HG03095 (cell line): ENCODE measurements at regions not wholly inside any gene's neighbourhood (a gene's known extent, or its start where the extent isn't known, plus 50 kb on each side); places are given as distances from the start of the nearest gene placed in this dataset.
"Not testable (repeated sequence)": the region's sequence is repeated elsewhere in the genome, so short reads cannot be mapped to it uniquely, and the experiment has no call there.

Experiments
- ATAC-seq: cut with Tn5 transposase; IDR thresholded peaks from one replicate; pipeline ENCODE4 v1.9.1; 2021; ENCODE audit warnings: moderate library complexity; ENCODE audit not compliant: unreplicated experiment

DNA sequence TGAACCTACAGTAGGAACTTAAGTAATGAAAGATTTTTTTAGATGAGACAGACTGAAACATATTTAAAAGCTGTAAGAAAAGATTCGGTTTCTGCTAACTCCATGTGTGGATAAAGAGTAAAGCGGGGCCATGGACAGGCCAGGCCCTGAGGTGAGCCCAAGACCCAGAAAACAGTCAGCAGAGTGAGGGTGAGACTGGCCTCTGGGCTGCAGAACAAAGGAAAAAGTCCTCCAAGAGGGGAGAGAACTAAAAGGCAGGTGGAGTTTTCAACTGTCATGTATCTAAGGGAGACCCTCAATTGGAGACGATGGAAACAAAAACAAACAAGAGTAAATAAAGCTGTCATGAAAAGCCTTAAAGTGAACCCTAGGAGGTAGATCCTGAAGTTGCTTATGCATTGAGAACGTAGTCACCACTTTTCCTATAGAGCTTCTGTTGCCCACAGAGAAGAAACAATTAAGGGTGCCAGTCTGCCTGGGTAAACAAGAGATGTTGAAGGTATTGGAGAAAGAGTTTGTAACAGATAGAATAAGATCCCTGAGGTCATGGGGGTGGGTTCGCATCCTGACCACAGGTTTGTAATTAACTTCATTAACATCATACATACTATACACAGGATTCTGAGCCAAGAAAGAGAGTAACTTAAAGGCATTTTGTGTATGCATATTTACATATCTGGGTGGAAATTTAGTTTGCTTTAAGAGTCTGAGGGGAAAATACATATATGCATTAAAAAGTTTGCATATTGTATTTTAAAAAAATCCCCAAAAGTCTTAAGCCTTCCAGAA lies 268.7 kb upstream of the PDE3A start:
- ATAC-seq: no peak

DNA sequence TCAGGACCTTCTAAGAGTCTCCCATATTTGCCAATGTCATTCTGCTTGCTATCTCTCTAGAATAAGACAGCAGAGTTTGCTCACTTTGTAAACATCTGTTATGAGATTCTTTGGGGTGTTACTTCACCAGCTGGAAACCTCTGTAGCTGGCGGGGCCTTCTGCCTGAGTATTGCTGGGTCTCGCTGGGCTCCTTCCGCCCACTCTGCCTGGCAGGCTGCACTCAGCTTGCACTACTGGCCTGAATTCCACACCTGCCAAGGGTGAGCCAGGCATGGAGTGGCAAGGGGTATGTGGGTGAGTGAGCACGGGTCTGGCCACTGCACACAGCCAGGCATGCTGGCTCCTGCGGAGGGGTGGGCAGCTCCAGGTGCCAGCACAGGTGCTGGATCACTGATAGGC lies 267.3 kb upstream of the PDE3A start:
- no peak for ATAC-seq

DNA sequence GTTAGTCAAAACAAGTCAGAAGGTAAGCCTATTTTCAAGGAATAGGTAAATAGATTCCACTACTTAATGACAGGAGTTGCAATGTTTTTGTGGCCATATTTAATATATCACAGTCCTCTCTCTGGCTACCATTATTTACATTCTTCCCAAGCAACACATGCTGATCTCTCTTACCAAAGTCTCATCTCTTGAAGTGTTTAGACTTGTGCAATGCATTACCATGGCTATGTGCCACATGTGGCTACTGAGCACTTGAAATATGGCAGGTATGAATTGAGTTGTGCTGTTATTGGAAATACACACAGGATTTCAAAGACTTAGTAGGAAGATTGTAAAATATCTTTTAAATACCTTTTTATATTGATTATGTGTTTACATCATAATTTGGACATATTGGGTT lies 262.4 kb upstream of the PDE3A start:
- ATAC-seq: no peak

DNA sequence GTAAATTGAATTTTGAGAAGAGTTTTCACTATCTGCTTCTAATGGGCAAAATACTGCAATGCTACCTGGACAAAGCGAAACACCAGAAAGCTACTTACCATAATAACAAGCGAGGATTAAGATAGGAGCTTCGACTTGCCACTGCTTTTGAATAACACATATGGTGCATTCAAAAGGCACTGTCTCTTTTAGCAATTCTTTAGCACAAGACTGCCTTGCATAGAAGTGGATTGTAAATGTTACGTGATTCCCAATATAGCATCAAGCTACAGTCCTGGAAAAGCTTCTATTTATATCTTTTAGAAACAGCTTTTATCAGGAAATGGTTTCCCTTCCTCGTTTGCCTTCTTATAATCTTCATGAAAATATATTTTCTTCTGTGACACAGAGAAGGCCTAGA lies 258.7 kb upstream of the PDE3A start:
- no peak for ATAC-seq

DNA sequence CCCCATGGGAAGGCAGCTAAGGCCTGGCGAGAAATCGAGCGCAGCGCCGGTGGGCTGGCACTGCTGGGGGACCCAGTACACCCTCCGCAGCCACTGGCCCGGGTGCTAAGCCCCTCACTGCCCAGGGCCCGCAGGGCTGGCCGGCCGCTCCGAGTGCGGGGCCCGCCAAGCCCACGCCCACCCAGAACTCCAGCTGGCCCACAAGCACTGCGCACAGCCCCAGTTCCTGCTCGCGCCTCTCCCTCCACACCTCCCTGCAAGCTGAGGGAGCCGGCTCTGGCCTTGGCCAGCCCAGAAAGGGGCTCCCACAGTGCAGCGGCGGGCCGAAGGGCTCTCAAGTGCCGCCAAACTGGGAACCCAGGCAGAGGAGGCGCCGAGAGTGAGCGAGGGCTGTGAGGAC lies 253.0 kb upstream of the PDE3A start:
- not testable (repeated sequence) for ATAC-seq

DNA sequence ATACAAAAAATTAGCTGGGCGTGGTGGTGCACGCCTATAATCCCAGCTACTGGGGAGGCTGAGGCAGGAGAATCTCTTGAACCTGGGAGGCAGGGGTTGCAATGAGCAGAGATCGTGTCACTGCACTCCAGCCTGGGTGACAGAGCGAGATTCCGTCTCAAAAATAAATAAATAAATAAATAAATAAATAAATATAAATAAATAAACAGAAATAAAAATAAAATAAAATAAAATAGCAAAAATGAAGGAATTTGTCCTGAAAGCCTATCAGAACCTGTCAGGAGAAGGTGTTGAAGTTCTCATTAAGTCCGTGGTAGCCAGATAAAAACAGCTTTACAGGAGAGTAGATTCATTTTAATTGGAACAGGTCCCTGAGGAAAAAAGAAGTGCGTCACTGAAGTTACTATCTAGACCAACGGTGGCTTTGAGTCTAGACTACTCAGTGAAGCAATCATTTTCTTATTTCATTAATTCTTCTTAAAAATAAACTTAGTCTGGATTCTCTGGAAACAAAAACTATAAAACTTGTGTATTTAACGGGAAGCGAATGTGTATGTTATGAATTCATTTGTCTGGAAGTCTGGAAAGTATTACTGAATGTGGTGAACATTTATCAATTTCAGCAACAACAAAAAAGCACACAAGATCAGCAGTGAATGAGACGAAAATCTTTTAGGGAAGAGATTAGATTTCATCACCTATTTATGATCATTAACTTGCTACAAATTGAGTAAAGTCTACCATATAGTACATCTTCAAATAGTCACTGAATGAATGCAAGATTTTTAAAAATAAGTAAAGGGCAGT lies 248.5 kb upstream of the PDE3A start:
- no peak for ATAC-seq

DNA sequence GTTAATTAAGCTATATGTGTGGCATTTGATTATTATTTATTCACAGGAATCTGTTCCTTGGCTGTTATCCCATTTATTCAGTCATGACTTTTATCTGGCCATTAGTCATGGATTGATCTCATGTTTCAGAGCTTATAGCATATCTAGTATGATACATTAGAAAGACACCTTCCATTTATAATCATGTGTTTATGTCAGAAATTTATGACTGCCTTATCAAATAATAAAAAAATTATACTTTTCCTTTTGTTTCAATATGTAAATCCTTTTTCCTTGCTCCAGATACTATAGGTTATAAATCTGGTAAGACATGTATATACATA lies 248.0 kb upstream of the PDE3A start:
- ATAC-seq: no peak

DNA sequence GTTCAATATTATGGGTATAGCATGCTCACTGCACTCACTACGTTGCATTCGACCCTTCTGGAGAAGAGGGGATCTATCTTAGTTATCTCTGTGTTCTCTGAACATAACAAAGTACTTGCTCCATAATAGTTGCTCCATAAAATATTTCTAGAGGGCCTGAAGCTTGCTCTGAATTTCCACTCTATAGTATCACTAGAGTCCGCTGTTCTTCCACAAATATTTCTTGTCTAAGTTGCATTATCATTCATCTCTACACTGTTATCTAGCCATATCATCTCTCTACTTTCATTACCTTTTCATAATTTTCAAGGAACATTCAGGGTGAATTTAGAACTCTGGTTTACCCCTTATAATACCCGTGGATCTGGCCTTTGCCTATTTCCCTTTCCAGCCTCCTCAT lies 246.1 kb upstream of the PDE3A start:
- no peak for ATAC-seq

DNA sequence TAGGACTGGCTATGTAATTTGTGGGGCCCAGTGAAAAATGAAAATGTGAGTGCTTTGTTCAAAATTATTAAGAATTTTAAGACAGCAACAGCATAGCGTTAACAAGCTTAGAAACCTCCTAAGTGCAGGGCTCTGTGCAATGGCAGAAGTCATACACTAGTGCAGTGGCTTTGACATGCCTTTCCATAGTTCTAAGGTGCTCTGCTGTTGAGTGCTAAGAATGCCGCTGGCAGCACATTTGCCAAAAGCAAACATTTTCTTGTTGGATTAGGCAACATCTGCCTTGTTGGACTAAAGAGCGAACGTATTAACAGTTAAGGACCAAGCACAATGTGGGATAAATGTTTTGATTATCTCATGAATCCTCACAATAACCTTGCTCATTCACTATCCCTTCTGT lies 244.9 kb upstream of the PDE3A start:
- no peak for ATAC-seq

DNA sequence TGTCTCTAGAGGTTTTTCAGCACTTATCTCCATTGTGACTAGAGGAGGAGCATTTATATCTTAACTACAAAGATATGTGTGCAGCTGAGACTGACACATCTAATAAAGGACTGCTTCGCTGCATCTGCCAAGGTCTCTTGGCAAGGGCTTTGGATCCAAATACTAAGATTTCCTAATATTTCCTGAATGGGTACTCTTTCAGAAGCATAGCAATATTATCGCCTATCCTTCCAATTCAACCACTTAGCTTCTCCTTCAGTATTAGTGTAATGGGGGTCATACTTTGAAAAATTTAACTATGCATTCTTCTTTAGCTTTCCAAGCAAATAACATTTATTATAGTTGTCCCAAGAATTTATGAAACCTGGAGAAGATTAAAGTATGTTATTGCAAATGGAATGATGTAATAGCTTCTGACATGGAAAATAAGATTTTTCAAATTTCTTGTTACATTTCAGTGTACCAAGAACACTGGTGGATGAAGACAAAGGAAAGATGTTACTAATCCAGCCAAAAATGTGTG lies 243.0 kb upstream of the PDE3A start:
- no peak for ATAC-seq

DNA sequence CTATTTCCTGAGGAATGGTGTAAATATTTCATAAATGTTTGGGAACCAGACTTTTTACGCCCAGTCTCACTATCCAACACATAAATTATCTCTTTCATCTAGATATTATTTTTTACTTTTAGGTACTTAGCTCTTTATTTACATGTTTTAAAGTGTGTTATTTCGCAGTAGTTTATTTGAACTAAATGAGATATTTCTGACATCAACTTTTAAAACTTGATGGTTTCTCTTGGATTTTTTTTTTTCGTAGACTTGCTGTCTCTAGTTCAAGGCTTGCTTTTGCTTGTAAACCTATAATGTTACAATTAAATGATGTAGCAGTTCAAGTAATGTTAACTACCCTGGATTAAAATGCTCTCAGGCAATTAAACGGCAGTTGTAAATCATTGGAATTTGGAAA lies 241.7 kb upstream of the PDE3A start:
- no peak for ATAC-seq

DNA sequence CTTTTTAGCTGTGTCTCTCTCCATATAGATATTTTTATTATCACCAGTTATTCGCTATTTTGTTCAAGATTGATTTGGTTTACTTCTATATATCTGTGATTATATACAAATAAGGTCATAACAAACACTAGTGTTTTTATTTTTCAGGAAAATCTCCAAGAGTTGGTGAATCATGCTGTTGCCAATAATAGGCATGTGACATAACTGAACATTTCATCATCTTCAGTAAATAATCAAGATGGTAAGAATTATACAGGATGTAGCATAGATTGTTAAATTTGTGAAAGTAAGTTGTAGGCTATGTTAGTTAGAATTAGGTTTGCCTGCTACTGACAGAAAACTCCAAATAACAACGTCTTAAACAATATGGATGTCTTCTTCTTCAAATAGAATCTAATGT lies 240.9 kb upstream of the PDE3A start:
- no peak for ATAC-seq

DNA sequence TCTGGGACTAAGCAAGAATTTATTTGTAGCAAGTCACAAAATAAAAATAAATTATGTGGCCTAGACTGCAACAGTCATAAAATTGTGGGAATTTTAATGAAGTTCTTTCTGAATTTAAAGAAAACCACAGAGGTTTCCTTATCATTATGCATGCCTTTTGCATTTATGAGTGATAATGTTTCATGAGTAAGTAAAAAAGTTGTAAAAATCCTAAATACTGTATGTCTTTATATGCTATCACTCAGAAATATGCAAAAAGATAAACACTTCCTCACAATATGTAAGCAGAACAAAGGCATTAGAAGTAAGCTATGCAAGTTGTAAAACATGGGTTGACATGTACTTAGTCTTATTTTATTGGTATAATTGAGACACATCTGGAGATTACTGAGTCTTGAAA lies 239.4 kb upstream of the PDE3A start:
- no peak for ATAC-seq

DNA sequence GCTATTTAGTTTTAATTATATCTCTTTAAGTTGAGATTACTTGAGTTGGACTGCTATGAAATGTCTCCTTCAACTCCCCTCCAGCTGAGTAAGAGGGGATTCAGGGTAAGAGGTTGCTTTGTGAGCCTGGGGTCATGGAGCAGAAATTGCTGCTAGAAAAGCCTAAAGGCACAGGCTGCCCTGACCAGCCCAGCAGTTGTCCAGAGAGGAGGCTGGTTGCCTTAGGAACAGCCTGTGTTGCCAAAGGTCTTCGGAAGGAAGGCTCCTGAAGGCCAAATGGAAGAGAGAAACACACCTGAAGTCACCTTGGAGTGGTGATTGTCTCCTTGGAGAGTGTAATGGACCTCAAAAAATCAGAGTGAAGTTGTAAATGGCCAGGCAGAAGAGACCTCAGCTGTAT lies 235.5 kb upstream of the PDE3A start:
- ATAC-seq: no peak

DNA sequence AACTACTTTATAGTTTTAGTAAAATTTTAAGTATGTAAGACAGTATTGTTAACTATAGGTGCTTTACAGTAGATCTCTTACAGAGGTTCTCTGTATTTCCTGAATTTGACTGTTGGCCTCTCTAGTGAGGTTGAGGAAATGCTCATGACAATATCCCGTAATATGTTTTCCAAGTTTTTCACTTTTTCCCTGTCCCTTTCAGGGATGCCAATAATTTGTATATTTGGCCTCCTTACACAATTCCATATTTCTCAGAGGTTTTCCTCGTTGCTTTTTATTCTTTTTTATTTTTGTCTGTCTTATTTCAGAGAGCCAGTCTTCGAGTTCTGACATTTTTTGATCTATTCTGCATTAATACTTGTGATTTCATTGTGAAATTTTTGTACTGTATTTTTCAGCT lies 233.7 kb upstream of the PDE3A start:
- no peak for ATAC-seq

DNA sequence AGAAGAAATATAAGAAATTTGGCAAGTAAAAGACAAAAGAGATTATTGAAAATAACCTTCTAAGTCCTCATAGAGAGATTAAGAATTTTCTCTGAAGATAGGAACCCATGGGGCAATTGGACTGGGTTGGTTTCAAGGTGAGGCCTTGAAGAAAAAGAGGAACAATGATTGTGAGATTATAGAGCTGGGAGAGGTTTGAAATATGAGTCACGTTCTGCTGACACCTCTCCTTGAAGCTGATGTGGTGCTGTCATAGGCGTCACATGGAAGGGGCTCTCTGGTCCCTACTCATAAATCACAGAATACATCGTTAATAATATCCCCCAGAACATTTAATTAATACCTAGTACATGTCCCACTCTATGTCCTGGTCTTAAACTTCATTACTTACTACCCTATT lies 227.6 kb upstream of the PDE3A start:
- ATAC-seq: no peak

DNA sequence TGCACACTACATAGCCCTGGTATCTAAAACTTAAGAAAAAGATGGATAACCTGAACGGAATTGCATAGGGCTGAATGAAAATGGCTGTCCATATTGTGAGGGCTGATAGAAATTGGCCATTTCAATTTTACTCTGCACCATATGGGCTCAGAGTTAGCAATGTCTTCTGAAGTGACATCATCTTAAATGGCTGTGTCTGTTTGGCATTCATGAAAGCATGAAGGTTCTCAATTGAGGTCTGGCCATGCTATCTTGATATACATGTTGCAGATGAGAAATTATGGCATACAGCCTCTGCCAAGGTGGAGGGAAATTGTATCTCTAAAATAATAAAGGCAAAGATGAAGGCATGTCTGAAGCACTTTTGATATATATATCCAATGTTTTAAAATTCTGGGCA lies 226.0 kb upstream of the PDE3A start:
- ATAC-seq: no peak

DNA sequence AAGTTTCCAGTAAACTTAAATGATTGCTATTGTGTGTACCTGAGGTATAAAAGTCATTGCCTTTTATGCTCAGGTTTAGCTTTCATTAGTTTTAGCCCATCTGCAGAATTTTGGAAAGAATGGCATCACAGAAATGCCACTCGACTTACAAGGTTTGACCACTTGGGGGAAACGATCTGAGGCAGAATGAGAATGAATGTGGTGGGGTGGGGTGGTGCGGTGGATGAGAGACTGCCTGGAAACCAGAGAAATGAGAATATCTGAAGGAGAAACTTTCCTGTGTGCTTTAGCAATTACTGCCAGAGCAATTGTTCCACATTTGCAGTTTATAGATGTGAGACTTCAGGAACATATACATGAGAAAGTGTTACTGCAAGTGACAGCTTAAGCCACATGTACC lies 225.4 kb upstream of the PDE3A start:
- no peak for ATAC-seq

DNA sequence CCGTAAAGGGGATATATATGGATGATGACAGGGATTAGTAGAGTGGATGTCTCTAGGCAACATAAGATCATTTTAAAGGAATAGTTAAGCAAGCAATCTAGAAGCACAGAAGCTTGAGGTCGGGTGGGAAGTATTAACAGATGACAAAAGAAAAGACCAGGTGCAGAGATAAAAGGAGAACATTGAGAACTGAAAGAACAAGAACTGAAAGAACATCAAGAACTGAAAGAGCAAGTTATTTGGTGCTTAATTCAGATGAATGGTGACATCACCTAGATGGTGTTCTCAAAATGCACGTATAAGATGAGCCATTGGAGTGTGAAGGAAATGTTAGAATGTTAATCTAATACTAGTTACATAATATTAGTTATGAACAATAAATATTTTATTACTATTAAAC lies 224.0 kb upstream of the PDE3A start:
- no peak for ATAC-seq

DNA sequence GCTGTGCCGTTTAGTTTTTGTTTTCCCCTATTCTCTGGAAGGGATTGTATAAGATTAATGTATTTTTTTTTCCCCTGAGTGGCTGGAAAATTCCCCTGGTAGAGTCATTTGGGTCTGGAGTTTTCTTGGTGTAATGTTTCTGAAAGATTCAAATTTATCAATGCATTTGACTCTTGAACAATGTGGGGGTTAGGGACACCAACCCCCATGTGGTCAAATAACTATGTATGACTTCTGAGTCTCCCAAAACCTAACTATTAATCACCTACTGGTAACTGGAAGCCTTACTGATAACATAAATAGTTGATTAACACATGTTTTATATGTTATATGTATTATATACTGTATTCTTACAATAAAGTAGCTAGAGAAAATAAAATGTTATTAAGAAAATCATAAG lies 220.1 kb upstream of the PDE3A start:
- no peak for ATAC-seq

DNA sequence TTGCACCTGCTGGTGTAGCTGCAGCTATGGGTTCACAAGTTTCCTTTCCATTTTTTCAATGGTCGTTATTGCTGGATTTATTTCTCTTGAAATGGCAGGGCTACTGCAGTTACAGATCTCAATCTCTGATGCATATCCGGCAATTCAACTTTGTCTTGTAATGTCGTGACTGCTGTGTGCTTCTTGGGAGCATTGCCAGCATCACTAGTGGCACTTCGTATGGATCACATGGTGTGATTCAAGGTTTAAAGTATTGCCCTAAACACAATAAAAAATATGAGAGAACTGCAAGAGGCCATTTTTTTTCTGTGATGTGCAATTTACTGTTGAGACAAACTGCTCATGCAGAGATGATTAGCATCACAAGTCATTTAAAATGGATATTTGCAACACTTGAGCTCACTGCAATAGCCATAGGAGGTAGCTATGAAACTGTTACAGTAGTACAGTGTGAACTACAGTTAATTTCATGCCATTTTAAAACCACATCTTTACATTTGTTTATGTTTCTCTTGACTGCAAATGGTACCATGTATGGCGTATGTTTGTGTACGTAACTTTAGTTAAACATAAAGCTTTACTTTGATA lies 217.4 kb upstream of the PDE3A start:
- no peak for ATAC-seq

DNA sequence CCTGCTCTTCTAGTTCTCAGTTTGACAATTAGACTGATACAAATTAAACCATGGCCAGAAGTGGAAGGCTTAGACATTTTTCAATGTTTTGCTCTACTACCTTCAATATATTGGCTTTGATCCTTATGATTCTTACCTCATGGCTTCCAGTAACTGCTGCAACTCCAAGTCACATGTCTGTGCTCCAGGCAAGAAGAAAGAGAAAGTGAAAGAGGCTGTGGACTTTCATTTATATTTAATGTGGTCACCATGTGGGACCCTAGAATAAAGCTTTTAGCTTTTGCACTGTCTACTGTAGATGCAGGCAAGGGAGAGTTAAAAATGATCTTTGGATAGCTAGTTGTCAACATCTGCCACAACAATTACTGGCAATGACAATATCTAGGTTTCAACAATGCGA lies 214.3 kb upstream of the PDE3A start:
- no peak for ATAC-seq
